GM23338 (cell line): ENCODE measurements at regions not wholly inside any gene's neighbourhood (a gene's known extent, or its start where the extent isn't known, plus 50 kb on each side); places are given as distances from the start of the nearest gene placed in this dataset.

Experiments used
- ATAC-seq: fragments of 200-7000 bp; cut with Tn5 transposase; 3 replicates; pipeline ENCODE4 v1.9.1; 2020
- DNase-seq: peaks from one replicate; pipeline ENCODE4 v3.0.0-alpha.2; 2015; ENCODE audit warnings: low spot score
- H2AFZ ChIP-seq: fragments of 200-600 bp; sonication (generic); 2 replicates; pipeline ENCODE4 v1.8.0; 2016; ENCODE audit warnings: antibody characterized with exemption, mild to moderate bottlenecking, moderate library complexity
- H3F3A ChIP-seq: fragments of 200-600 bp; sonication (generic); replicated peaks from 2 replicates; pipeline ENCODE4 v1.8.0; 2017; ENCODE audit warnings: antibody characterized with exemption, mixed run types, low read depth
- H3K27ac ChIP-seq: fragments of 200-600 bp; sonication (generic); 2 replicates; pipeline ENCODE4 v1.6.1; 2016; ENCODE audit warnings: low read depth
- H3K27me3 ChIP-seq: fragments of 200-600 bp; sonication (generic); 2 replicates; pipeline ENCODE4 v1.8.0; 2016; ENCODE audit warnings: mild to moderate bottlenecking, mixed run types, moderate library complexity; ENCODE audit not compliant: insufficient read depth
- H3K36me3 ChIP-seq: fragments of 200-600 bp; sonication (generic); 2 replicates; pipeline ENCODE4 v1.8.0; 2016; ENCODE audit warnings: mild to moderate bottlenecking; ENCODE audit not compliant: insufficient read depth
- H3K4me1 ChIP-seq: fragments of 200-600 bp; sonication (generic); 2 replicates; pipeline ENCODE4 v1.8.0; 2016; ENCODE audit warnings: mild to moderate bottlenecking, moderate library complexity; ENCODE audit not compliant: insufficient read depth
- H3K4me2 ChIP-seq: fragments of 200-600 bp; sonication (generic); 2 replicates; pipeline ENCODE4 v1.7.1; 2017; ENCODE audit warnings: mixed run types
- H3K4me3 ChIP-seq: fragments of 200-600 bp; sonication (generic); 2 replicates; pipeline ENCODE4 v1.6.1; 2016; ENCODE audit warnings: mixed run types
- H3K79me2 ChIP-seq: fragments of 200-600 bp; sonication (generic); replicated peaks from 2 replicates; pipeline ENCODE4 v1.8.0; 2017; ENCODE audit warnings: mild to moderate bottlenecking; ENCODE audit not compliant: insufficient read depth
- H3K9me2 ChIP-seq: fragments of 200-600 bp; sonication (generic); 2 replicates; pipeline ENCODE4 v1.8.0; 2017; ENCODE audit not compliant: insufficient read depth
- H4K20me1 ChIP-seq: fragments of 200-600 bp; sonication (generic); replicated peaks from 2 replicates; pipeline ENCODE4 v1.8.0; 2017; ENCODE audit warnings: mild to moderate bottlenecking; ENCODE audit not compliant: insufficient read depth
- H3K27ac Mint-ChIP-seq: 2 replicates; pipeline ENCODE4 v1.8.0; 2020; ENCODE audit warnings: inconsistent platforms, mild to moderate bottlenecking, moderate library complexity, mixed read lengths
- H3K27me3 Mint-ChIP-seq: 3 replicates; pipeline ENCODE4 v1.8.0; 2022; ENCODE audit warnings: low read depth, mild to moderate bottlenecking, moderate library complexity, mixed read lengths, inconsistent platforms; ENCODE audit not compliant: insufficient read depth, poor library complexity
- H3K36me3 Mint-ChIP-seq: 3 replicates; pipeline ENCODE4 v1.8.0; 2021; ENCODE audit warnings: low read depth, mild to moderate bottlenecking, inconsistent platforms, moderate library complexity, mixed read lengths
- H3K4me1 Mint-ChIP-seq: 3 replicates; pipeline ENCODE4 v1.8.0; 2020; ENCODE audit warnings: mild to moderate bottlenecking, inconsistent platforms, mixed read lengths
- H3K4me3 Mint-ChIP-seq: 3 replicates; pipeline ENCODE4 v1.8.0; 2021; ENCODE audit warnings: moderate library complexity, mild to moderate bottlenecking, inconsistent platforms, mixed read lengths
- H3K9me3 Mint-ChIP-seq: 3 replicates; pipeline ENCODE4 v1.8.0; 2020; ENCODE audit warnings: moderate library complexity, mild to moderate bottlenecking, inconsistent platforms, mixed read lengths
- EZH2 ChIP-seq: fragments of 200-600 bp; sonication (generic); IDR thresholded peaks from one replicate; pipeline ENCODE4 v1.8.0; 2017; ENCODE audit warnings: antibody characterized with exemption, mild to moderate bottlenecking, low read depth; ENCODE audit not compliant: unreplicated experiment
- NANOG ChIP-seq: IDR thresholded peaks from 2 replicates; pipeline ENCODE4 v1.6.1; 2016; ENCODE audit warnings: antibody characterized with exemption, borderline replicate concordance
- REST ChIP-seq: IDR thresholded peaks from one replicate; pipeline ENCODE4 v1.6.1; 2018; ENCODE audit warnings: antibody characterized with exemption; ENCODE audit not compliant: unreplicated experiment
- TF ChIP-seq, protein P1 (sequence below): fragments of 250-450 bp; sonication (Bioruptor Pico); IDR thresholded peaks from 2 replicates; pipeline ENCODE4 v1.5.0; 2020; ENCODE audit warnings: mild to moderate bottlenecking, moderate library complexity

- TF ChIP-seq, protein P1, sequence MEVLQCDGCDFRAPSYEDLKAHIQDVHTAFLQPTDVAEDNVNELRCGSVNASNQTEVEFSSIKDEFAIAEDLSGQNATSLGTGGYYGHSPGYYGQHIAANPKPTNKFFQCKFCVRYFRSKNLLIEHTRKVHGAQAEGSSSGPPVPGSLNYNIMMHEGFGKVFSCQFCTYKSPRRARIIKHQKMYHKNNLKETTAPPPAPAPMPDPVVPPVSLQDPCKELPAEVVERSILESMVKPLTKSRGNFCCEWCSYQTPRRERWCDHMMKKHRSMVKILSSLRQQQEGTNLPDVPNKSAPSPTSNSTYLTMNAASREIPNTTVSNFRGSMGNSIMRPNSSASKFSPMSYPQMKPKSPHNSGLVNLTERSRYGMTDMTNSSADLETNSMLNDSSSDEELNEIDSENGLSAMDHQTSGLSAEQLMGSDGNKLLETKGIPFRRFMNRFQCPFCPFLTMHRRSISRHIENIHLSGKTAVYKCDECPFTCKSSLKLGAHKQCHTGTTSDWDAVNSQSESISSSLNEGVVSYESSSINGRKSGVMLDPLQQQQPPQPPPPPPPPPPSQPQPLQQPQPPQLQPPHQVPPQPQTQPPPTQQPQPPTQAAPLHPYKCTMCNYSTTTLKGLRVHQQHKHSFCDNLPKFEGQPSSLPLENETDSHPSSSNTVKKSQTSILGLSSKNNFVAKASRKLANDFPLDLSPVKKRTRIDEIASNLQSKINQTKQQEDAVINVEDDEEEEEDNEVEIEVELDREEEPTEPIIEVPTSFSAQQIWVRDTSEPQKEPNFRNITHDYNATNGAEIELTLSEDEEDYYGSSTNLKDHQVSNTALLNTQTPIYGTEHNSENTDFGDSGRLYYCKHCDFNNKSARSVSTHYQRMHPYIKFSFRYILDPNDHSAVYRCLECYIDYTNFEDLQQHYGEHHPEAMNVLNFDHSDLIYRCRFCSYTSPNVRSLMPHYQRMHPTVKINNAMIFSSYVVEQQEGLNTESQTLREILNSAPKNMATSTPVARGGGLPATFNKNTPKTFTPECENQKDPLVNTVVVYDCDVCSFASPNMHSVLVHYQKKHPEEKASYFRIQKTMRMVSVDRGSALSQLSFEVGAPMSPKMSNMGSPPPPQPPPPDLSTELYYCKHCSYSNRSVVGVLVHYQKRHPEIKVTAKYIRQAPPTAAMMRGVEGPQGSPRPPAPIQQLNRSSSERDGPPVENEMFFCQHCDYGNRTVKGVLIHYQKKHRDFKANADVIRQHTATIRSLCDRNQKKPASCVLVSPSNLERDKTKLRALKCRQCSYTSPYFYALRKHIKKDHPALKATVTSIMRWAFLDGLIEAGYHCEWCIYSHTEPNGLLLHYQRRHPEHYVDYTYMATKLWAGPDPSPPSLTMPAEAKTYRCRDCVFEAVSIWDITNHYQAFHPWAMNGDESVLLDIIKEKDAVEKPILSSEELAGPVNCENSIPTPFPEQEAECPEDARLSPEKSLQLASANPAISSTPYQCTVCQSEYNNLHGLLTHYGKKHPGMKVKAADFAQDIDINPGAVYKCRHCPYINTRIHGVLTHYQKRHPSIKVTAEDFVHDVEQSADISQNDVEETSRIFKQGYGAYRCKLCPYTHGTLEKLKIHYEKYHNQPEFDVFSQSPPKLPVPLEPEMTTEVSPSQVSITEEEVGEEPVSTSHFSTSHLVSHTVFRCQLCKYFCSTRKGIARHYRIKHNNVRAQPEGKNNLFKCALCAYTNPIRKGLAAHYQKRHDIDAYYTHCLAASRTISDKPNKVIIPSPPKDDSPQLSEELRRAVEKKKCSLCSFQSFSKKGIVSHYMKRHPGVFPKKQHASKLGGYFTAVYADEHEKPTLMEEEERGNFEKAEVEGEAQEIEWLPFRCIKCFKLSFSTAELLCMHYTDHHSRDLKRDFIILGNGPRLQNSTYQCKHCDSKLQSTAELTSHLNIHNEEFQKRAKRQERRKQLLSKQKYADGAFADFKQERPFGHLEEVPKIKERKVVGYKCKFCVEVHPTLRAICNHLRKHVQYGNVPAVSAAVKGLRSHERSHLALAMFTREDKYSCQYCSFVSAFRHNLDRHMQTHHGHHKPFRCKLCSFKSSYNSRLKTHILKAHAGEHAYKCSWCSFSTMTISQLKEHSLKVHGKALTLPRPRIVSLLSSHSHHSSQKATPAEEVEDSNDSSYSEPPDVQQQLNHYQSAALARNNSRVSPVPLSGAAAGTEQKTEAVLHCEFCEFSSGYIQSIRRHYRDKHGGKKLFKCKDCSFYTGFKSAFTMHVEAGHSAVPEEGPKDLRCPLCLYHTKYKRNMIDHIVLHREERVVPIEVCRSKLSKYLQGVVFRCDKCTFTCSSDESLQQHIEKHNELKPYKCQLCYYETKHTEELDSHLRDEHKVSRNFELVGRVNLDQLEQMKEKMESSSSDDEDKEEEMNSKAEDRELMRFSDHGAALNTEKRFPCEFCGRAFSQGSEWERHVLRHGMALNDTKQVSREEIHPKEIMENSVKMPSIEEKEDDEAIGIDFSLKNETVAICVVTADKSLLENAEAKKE = no peak
- no peak for TF ChIP-seq REST
Observed at GRCh38 chr5:67887748-67888161, 327.8 kb upstream of the PIK3R1 start (continued).

DNA sequence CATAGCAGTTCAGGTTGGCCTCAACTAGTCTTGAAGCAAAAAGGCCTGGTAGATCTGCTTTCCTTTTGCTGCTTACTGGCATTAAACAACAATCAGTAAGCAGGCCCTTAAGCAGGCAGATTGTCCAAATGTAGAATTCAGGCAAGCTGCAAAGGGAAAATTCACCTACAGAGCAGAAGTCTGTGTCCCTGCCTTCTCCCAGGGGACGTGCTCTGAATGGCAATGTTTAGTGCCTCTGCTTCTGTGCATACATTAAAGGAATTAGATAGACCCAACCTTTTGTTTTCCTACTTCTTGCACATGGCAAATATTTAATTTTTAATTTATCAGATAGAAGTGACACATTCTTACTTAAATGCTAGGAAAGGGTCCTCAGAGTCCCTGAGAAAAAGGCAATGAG lies 328.8 kb upstream of the PIK3R1 start:
- Histone ChIP-seq H3K79me2 (no peaks in the 10 kb centered on the region), H4K20me1 (no peaks in the 10 kb centered on the region), H3K4me2 (no peak overlapping the region), H3K9me2 (peaks cover 6% of the 10 kb centered on the region; the same call in 1 of the 2 replicates), H3K36me3 (no peaks in the 10 kb centered on the region), H3F3A (no peaks in the 10 kb centered on the region), H3K27ac (no peak overlapping the region), H3K27me3 (no peaks in the 10 kb centered on the region), H2AFZ (no peak overlapping the region), H3K4me1 (no peaks in the 10 kb centered on the region), H3K4me3 (no peak overlapping the region)
- no peak for DNase-seq
- H3K4me3 Mint-ChIP-seq = no peak overlapping the region
- H3K27ac Mint-ChIP-seq = no peak overlapping the region
- peaks cover 5% of the 10 kb centered on the region; the same call in 2 of the 3 replicates for H3K4me1 Mint-ChIP-seq
- H3K27me3 Mint-ChIP-seq = peaks cover 2% of the 10 kb centered on the region
- H3K9me3 Mint-ChIP-seq = peaks cover 8% of the 10 kb centered on the region; the same call in 2 of the 3 replicates
- peaks cover 3% of the 10 kb centered on the region; the same call in 1 of the 3 replicates for H3K36me3 Mint-ChIP-seq
- no peak for TF ChIP-seq EZH2
- no peak for TF ChIP-seq NANOG
- TF ChIP-seq, protein P1 = no peak
- no peak for ATAC-seq
